ENCODE measurements at regions not wholly inside any gene's neighbourhood (a gene's known extent, or its start where the extent isn't known, plus 50 kb on each side); places are given as distances from the start of the nearest gene placed in this dataset.

DNA sequence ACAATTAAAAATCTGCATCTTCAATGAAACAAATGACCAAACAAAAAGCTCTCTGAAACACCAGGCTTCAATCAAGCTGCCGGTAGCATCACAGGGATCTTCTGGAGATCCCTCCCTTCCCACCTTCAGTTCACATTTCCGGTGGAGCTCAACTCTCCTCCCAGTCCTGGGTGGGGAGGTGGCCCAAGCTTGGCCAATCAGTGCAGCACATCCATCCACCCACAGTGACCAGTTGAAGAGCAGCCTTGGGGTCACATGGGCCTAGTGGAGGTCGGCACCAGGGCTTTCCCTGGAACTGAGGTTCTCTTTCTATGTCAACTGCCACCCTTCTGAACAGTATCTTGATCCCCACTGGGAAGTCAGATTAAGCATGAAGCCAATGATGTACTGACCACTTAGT, 620.1 kb upstream of the MGMT start:
- H3K9me3 Mint-ChIP-seq (ENCODE audit: unreplicated experiment): no peaks in the 10 kb centered on the region
- no peaks in the 10 kb centered on the region for H3K4me1 Mint-ChIP-seq (ENCODE audit: low read depth, unreplicated experiment)
- TF ChIP-seq, protein P1, sequence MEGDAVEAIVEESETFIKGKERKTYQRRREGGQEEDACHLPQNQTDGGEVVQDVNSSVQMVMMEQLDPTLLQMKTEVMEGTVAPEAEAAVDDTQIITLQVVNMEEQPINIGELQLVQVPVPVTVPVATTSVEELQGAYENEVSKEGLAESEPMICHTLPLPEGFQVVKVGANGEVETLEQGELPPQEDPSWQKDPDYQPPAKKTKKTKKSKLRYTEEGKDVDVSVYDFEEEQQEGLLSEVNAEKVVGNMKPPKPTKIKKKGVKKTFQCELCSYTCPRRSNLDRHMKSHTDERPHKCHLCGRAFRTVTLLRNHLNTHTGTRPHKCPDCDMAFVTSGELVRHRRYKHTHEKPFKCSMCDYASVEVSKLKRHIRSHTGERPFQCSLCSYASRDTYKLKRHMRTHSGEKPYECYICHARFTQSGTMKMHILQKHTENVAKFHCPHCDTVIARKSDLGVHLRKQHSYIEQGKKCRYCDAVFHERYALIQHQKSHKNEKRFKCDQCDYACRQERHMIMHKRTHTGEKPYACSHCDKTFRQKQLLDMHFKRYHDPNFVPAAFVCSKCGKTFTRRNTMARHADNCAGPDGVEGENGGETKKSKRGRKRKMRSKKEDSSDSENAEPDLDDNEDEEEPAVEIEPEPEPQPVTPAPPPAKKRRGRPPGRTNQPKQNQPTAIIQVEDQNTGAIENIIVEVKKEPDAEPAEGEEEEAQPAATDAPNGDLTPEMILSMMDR (IDR thresholded peaks at IDR 0.05; ENCODE audit: partially characterized antibody, unreplicated experiment): no peak
- no peak overlapping the region for H3K27ac Mint-ChIP-seq (ENCODE audit: unreplicated experiment)
- DNase-seq: no peak
- no peak overlapping the region for H3K4me3 Mint-ChIP-seq (ENCODE audit: unreplicated experiment)
- H3K36me3 Mint-ChIP-seq (ENCODE audit: unreplicated experiment): no peaks in the 10 kb centered on the region
- no peaks in the 10 kb centered on the region for H3K27me3 Mint-ChIP-seq (ENCODE audit: unreplicated experiment)

DNA sequence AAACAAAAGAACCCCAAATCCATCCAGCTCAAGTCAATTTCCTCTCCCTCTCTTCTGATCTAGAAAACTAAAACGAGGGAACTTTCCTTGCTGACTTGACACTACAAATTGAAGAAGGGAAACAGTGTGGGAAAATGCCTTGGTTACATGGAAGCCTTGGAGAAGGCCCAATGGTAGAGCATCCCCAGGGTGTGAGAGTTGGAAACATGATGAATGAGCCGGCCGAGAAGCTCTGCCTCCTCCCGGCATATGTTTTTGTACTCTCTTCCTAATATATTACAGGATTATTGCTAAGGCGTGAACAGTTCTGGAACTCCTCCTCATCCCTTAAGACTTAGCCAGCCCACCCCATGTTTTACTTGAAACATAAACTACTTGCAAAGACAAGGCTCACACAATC, 618.2 kb upstream of the MGMT start:
- no peaks in the 10 kb centered on the region for H3K36me3 Mint-ChIP-seq (ENCODE audit: unreplicated experiment)
- no peak for DNase-seq
- no peaks in the 10 kb centered on the region for H3K27me3 Mint-ChIP-seq (ENCODE audit: unreplicated experiment)
- no peaks in the 10 kb centered on the region for H3K9me3 Mint-ChIP-seq (ENCODE audit: unreplicated experiment)
- H3K27ac Mint-ChIP-seq (ENCODE audit: unreplicated experiment): no peak overlapping the region
- TF ChIP-seq, protein P1 (IDR thresholded peaks at IDR 0.05; ENCODE audit: partially characterized antibody, unreplicated experiment): no peak
- H3K4me3 Mint-ChIP-seq (ENCODE audit: unreplicated experiment): no peak overlapping the region
- H3K4me1 Mint-ChIP-seq (ENCODE audit: low read depth, unreplicated experiment): no peaks in the 10 kb centered on the region

DNA sequence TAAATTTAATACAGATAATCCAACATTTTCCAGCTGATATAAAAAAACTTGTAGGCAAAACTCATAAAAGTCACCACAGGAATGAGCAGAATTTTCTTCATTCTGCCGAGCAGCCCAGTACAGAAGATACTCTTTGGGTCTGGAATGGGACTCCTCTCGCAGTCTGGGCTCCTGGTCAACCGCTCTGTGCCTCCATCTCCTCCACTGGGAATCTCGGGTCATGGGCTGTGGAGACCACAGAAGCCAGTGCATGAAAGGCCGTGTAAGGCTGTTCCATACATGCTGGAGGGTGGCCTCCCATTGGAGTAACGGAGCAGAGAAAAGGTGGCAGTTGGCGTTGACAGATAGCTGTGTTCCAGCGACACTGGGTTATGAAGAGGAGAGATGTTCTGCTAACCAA, 616.4 kb upstream of the MGMT start:
- peaks cover 4% of the 10 kb centered on the region for H3K4me1 Mint-ChIP-seq (ENCODE audit: low read depth, unreplicated experiment)
- H3K4me3 Mint-ChIP-seq (ENCODE audit: unreplicated experiment): no peak overlapping the region
- H3K27ac Mint-ChIP-seq (ENCODE audit: unreplicated experiment): no peak overlapping the region
- H3K27me3 Mint-ChIP-seq (ENCODE audit: unreplicated experiment): no peaks in the 10 kb centered on the region
- DNase-seq: no peak
- TF ChIP-seq, protein P1 (IDR thresholded peaks at IDR 0.05; ENCODE audit: partially characterized antibody, unreplicated experiment): no peak
- H3K9me3 Mint-ChIP-seq (ENCODE audit: unreplicated experiment): no peaks in the 10 kb centered on the region
- H3K36me3 Mint-ChIP-seq (ENCODE audit: unreplicated experiment): no peaks in the 10 kb centered on the region

DNA sequence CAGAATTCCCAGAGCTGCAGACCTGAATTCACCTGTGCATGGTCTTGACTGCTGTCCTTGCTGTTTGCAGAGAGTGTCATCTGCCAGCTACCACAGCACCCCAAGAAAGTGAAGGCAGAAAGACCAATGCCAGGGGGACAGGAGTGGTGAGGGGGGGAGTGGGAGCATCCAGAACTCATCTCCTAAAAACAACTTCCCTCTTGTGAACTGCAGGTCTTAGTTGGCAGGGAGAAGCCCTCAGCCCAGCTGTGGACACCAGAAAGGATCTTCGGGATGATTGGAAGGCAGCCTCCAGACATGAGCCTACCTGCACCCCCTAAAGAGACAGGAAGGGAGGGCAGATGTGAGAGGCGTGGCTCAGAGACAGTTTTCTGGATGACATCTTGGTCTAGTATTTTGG, 615.8 kb upstream of the MGMT start:
- Mint-ChIP-seq H3K36me3 (ENCODE audit: unreplicated experiment) (no peaks in the 10 kb centered on the region), H3K4me1 (ENCODE audit: low read depth, unreplicated experiment) (peaks cover 4% of the 10 kb centered on the region), H3K27me3 (ENCODE audit: unreplicated experiment) (no peaks in the 10 kb centered on the region), H3K27ac (ENCODE audit: unreplicated experiment) (no peak overlapping the region), H3K4me3 (ENCODE audit: unreplicated experiment) (no peak overlapping the region), H3K9me3 (ENCODE audit: unreplicated experiment) (no peaks in the 10 kb centered on the region)
- DNase-seq: no peak
- TF ChIP-seq, protein P1 (IDR thresholded peaks at IDR 0.05; ENCODE audit: partially characterized antibody, unreplicated experiment): no peak

DNA sequence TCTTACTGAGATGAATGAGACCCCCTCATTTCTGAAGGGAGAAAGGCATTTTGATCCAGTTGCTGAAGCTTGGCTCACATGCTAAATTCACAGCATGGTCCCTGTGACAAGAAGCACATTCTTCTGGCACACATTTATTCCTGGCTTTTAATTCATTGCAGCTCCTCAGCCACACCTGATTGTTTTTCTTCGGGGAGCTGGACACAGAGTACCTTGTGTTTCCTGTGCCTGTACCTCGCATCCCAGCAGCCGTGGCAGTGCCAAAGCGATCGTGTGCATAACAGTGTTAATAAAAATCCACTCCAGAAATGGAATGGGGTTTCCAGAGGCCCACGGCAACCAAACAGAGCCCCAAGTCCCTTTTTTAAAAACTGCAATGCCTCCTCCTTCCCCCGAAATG, 615.3 kb upstream of the MGMT start:
- Mint-ChIP-seq H3K4me3 (ENCODE audit: unreplicated experiment) (no peak overlapping the region), H3K27ac (ENCODE audit: unreplicated experiment) (no peak overlapping the region), H3K36me3 (ENCODE audit: unreplicated experiment) (no peaks in the 10 kb centered on the region), H3K4me1 (ENCODE audit: low read depth, unreplicated experiment) (peaks cover 4% of the 10 kb centered on the region), H3K27me3 (ENCODE audit: unreplicated experiment) (no peaks in the 10 kb centered on the region), H3K9me3 (ENCODE audit: unreplicated experiment) (no peaks in the 10 kb centered on the region)
- TF ChIP-seq, protein P1 (IDR thresholded peaks at IDR 0.05; ENCODE audit: partially characterized antibody, unreplicated experiment): no peak
- DNase-seq: no peak
